Tibial artery (tissue), 4 donors: ENCODE measurements at regions not wholly inside any gene's neighbourhood (a gene's known extent, or its start where the extent isn't known, plus 50 kb on each side); places are given as distances from the start of the nearest gene placed in this dataset.

ENCODE experiments used
- DNase-seq, 2 donors: peaks; one replicate each; pipeline ENCODE4 v3.0.0-alpha.2; 2019
- H3K27ac ChIP-seq, 2 donors: fragments of 200-600 bp; sonication (generic) in 1 of 2; 1 replicate in 1 of 2; 2 replicates in 1 of 2; pipeline ENCODE4 v1.5.1; 2018 to 2019; ENCODE audit warnings: mild to moderate bottlenecking in 1 of 2
- H3K27me3 ChIP-seq, 2 donors: fragments of 200-600 bp; sonication (generic) in 1 of 2; one replicate each; pipeline versions ENCODE4 v1.5.1 to v1.6.0; 2016 to 2019
- H3K36me3 ChIP-seq, 3 donors: fragments of 200-600 bp; sonication (generic) in 2 of 3; one replicate each; pipeline ENCODE4 v1.5.1; 2016 to 2019; ENCODE audit warnings: mild to moderate bottlenecking in 2 of 3
- H3K4me1 ChIP-seq, 4 donors: fragments of 200-600 bp; sonication (generic) in 2 of 4; 1 replicate in 3 of 4; 2 replicates in 1 of 4; pipeline ENCODE4 v1.5.1; 2016 to 2019
- H3K4me3 ChIP-seq, 2 donors: fragments of 200-600 bp; sonication (generic) in 1 of 2; 1 replicate in 1 of 2; 2 replicates in 1 of 2; pipeline ENCODE4 v1.5.1; 2018 to 2019; ENCODE audit warnings: mild to moderate bottlenecking in 2 of 2
- H3K9me3 ChIP-seq, 3 donors: fragments of 200-600 bp; sonication (generic) in 1 of 3; one replicate each; pipeline ENCODE4 v1.5.1; 2016 to 2019
- CTCF ChIP-seq, 2 experiments: fragments of 200-600 bp in 1 of 2; fragments of 450-650 bp in 1 of 2; IDR thresholded peaks; one replicate each; pipeline ENCODE4 v1.5.1; 2017 to 2019; ENCODE audit warnings: antibody characterized with exemption in 2 of 2, mild to moderate bottlenecking in 1 of 2, moderate library complexity in 1 of 2
- intact Hi-C: fragments of 100-400 bp; cut with DNase I; formaldehyde crosslinking; loops from one replicate; pipeline ENCODE4 v1.15.0; 2023; ENCODE audit warnings: low total_unique reads

DNA sequence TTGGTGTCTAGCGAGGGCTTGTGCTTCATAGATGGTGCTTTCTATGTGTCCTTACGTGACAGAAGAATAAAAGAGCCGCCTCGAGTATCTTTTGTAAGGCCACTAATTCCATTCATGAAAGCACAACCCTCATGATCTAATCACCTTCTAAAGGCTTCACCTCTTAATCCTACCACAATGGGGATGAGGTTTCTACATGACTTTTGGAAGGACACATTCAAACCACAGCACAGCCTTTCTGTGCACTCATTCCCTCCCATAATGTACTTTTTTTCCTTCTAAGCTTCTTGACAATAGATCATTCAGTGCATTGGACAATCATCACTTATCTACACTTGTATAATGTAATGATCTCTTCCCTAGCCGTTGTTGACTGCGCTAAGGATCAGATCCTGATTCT, 774.8 kb downstream of the BRINP1 start:
- Histone ChIP-seq H3K27me3 (no peaks in the 10 kb centered on the region), H3K36me3 (no peaks in the 10 kb centered on the region), H3K4me3 (no peak overlapping the region), H3K4me1 (no peaks in the 10 kb centered on the region), H3K9me3 (no peaks in the 10 kb centered on the region), H3K27ac (no peak overlapping the region)
- no peak for TF ChIP-seq CTCF (IDR thresholded peaks at IDR 0.05)
- intact Hi-C loops, result loop anchor here (5.0 kb wide), 1 partner anchor 703 kb away; no protein-coding TSS in a partner anchor
- DNase-seq, result no peak

DNA sequence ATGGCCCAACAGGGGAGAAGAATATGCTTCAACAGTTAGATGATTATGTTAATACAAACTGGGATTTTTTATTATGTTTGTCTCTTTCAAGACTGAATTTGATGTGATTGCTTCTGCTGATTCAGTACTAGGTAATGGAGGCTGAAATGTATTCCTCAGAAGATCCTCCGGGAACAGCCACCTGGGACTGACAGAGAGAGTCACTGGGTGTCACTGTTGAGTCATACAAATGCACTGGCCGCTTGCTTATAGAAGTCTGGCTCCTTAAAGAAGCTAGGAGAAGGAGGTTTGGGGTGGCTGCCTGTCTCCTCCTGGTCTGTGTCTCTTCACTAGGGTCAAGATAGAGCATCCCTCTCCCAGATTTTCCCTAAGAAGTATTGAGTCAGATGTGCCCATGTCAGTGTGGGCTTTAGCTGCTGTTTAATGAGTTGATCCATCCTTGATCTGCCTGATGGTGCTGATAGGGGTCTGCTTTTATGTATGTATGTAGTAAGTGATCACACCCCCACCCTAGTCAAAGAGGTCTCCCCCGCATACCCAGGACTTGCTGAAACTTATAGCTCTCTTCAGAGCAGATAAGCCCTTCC, 773.4 kb downstream of the BRINP1 start:
- TF ChIP-seq CTCF (IDR thresholded peaks at IDR 0.05), result peak; percentile 20 to 28

DNA sequence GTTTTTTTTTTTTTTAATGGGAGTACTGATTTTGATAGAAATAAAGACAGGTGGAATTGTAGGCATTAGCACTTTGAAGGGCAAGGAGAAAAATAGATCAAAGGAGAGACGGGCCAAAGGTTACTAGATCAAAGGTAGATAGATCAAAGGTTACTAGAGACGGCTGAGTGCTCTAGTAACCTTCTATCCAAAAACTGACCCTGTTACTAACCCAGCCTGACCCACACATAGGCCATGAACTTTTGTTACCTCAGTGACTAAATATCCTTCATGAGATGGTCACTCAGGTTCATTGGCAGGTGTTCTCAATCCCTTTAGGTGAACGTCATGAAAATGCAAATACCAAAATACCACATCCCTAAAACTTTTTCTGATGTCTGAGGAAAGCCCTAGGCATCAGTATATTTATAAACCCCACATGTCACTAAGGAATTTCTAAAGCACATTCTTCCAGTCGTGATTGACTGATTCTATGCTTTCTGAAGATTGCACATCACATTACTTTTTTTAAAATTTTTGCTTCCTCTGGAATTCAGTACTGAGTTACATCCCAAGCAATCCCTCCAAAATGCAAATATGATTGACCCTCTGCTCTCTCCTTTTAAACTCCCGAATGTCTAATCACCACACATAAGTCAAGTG, 772.7 kb downstream of the BRINP1 start:
- no peak for TF ChIP-seq CTCF (IDR thresholded peaks at IDR 0.05)
- Histone ChIP-seq H3K4me3 (no peak overlapping the region), H3K9me3 (no peaks in the 10 kb centered on the region), H3K27ac (no peak overlapping the region), H3K4me1 (no peaks in the 10 kb centered on the region), H3K36me3 (no peaks in the 10 kb centered on the region), H3K27me3 (no peaks in the 10 kb centered on the region)
- intact Hi-C loops, result no loop called here
- no peak for DNase-seq

More for the DNA sequence above, 773.4 kb downstream of the BRINP1 start:
- Histone ChIP-seq H3K9me3 (no peaks in the 10 kb centered on the region), H3K36me3 (no peaks in the 10 kb centered on the region), H3K27me3 (no peaks in the 10 kb centered on the region), H3K4me1 (no peaks in the 10 kb centered on the region), H3K4me3 (no peak overlapping the region), H3K27ac (no peak overlapping the region)
- no peak for DNase-seq
- intact Hi-C loops, result no loop called here

- DNase-seq, result no peak
- no peaks in the 10 kb centered on the region for H3K36me3 ChIP-seq
- H3K27ac ChIP-seq, result no peak overlapping the region
- H3K4me3 ChIP-seq, result no peak overlapping the region
- H3K4me1 ChIP-seq, result peaks cover 0 to 3% (median 0%) of the 10 kb centered on the region in 4 donors
- no peaks in the 10 kb centered on the region for H3K27me3 ChIP-seq
- intact Hi-C loops, result no loop called here
- no peaks in the 10 kb centered on the region for H3K9me3 ChIP-seq
- TF ChIP-seq CTCF (IDR thresholded peaks at IDR 0.05), result no peak
These were observed 762.6 kb downstream of the BRINP1 start for GRCh38 chr9:118606668-118607067.

- H3K36me3 ChIP-seq, result no peaks in the 10 kb centered on the region
- no peak for TF ChIP-seq CTCF (IDR thresholded peaks at IDR 0.05)
- no peaks in the 10 kb centered on the region for H3K9me3 ChIP-seq
- no peak overlapping the region for H3K4me3 ChIP-seq
- peaks cover 0 to 3% (median 0%) of the 10 kb centered on the region in 4 donors for H3K4me1 ChIP-seq
- H3K27me3 ChIP-seq, result no peaks in the 10 kb centered on the region
- intact Hi-C loops, result no loop called here
- no peak for DNase-seq
- peak overlapping the region in 1 of 2 donors; percentile 13 for H3K27ac ChIP-seq
These were observed 759.7 kb downstream of the BRINP1 start for GRCh38 chr9:118609355-118610044.
